ENCODE measurements at regions not wholly inside any gene's neighbourhood (a gene's known extent, or its start where the extent isn't known, plus 50 kb on each side); places are given as distances from the start of the nearest gene placed in this dataset.
A peak's percentile ranks its signal among the peaks of the same experiment; 100 is the strongest.

GRCh38 chr3:76943058-76943457 is 96.8 kb upstream of the ROBO2 start:
- ChIA-PET POLR2A (ENCODE audit: unreplicated experiment) (no interaction called here), CTCF (no interaction called here)
- Histone ChIP-seq H3F3A (ENCODE audit: low read length, unreplicated experiment) (no peaks in the 10 kb centered on the region), H3K9me2 (replicated peaks; ENCODE audit: low read length) (no peaks in the 10 kb centered on the region), H3K36me3 (ENCODE audit: low read depth, low read length) (no peaks in the 10 kb centered on the region), H2AFZ (ENCODE audit: low read length) (no peak overlapping the region), H3K27me3 (ENCODE audit: low read length) (peaks cover 51% of the 10 kb centered on the region), H3K79me2 (ENCODE audit: low read length) (no peaks in the 10 kb centered on the region), H4K20me1 (ENCODE audit: low read length) (no peaks in the 10 kb centered on the region), H3K4me2 (ENCODE audit: low read length) (no peak overlapping the region), H3K9ac (ENCODE audit: low read length) (no peak overlapping the region), H3K27ac (ENCODE audit: low read length) (no peak overlapping the region), H3K4me3 (ENCODE audit: low read length) (no peak overlapping the region), H3K4me1 (ENCODE audit: insufficient read depth, low read length) (no peaks in the 10 kb centered on the region), H3K9me3 (ENCODE audit: low read length) (no peaks in the 10 kb centered on the region)
- DNase-seq (no peak), ATAC-seq (no peak)
- intact Hi-C loops (cut with micrococcal nuclease) = no loop called here
- no peak for TF ChIP-seq EZH2phosphoT487 (IDR thresholded peaks at IDR 0.05; ENCODE audit: borderline replicate concordance, low read length)
- TF ChIP-seq EZH2 (IDR thresholded peaks at IDR 0.05; ENCODE audit: low read length, unreplicated experiment) = no peak
- BruUV-seq (replicated peaks) = no TSS peak

- H3K9ac ChIP-seq (ENCODE audit: low read length) = no peak overlapping the region
- POLR2A ChIA-PET (ENCODE audit: unreplicated experiment) = no interaction called here
- no peak overlapping the region for H3K27ac ChIP-seq (ENCODE audit: low read length)
- no peaks in the 10 kb centered on the region for H3K9me2 ChIP-seq (replicated peaks; ENCODE audit: low read length)
- H3K36me3 ChIP-seq (ENCODE audit: low read depth, low read length) = no peaks in the 10 kb centered on the region
- CTCF ChIA-PET = no interaction called here
- no peaks in the 10 kb centered on the region for H3K9me3 ChIP-seq (ENCODE audit: low read length)
- DNase-seq (peak; percentile 29), ATAC-seq (peak; percentile 43; the same call in 1 of the 2 replicates)
- no peaks in the 10 kb centered on the region for H4K20me1 ChIP-seq (ENCODE audit: low read length)
- H3K79me2 ChIP-seq (ENCODE audit: low read length) = no peaks in the 10 kb centered on the region
- TF ChIP-seq, protein P1, sequence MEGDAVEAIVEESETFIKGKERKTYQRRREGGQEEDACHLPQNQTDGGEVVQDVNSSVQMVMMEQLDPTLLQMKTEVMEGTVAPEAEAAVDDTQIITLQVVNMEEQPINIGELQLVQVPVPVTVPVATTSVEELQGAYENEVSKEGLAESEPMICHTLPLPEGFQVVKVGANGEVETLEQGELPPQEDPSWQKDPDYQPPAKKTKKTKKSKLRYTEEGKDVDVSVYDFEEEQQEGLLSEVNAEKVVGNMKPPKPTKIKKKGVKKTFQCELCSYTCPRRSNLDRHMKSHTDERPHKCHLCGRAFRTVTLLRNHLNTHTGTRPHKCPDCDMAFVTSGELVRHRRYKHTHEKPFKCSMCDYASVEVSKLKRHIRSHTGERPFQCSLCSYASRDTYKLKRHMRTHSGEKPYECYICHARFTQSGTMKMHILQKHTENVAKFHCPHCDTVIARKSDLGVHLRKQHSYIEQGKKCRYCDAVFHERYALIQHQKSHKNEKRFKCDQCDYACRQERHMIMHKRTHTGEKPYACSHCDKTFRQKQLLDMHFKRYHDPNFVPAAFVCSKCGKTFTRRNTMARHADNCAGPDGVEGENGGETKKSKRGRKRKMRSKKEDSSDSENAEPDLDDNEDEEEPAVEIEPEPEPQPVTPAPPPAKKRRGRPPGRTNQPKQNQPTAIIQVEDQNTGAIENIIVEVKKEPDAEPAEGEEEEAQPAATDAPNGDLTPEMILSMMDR (conservative IDR thresholded peaks at IDR 0.05; ENCODE audit: low read depth, low read length) = no peak
- TF ChIP-seq EZH2phosphoT487 (IDR thresholded peaks at IDR 0.05; ENCODE audit: borderline replicate concordance, low read length) = no peak
- no peak for TF ChIP-seq EZH2 (IDR thresholded peaks at IDR 0.05; ENCODE audit: low read length, unreplicated experiment)
- BruUV-seq (replicated peaks) = no TSS peak
- no peaks in the 10 kb centered on the region for H3F3A ChIP-seq (ENCODE audit: low read length, unreplicated experiment)
- H3K27me3 ChIP-seq (ENCODE audit: low read length) = peaks cover 48% of the 10 kb centered on the region
- no peak overlapping the region for H3K4me3 ChIP-seq (ENCODE audit: low read length)
- intact Hi-C loops (cut with micrococcal nuclease) = no loop called here
- H3K4me1 ChIP-seq (ENCODE audit: insufficient read depth, low read length) = no peaks in the 10 kb centered on the region
- no peak overlapping the region for H2AFZ ChIP-seq (ENCODE audit: low read length)
- H3K4me2 ChIP-seq (ENCODE audit: low read length) = no peak overlapping the region
Observed at GRCh38 chr3:76943671-76944070, 96.2 kb upstream of the ROBO2 start.

GRCh38 chr3:76949033-76949432 is 90.9 kb upstream of the ROBO2 start:
- no peaks in the 10 kb centered on the region for H3F3A ChIP-seq (ENCODE audit: low read length, unreplicated experiment)
- H3K36me3 ChIP-seq (ENCODE audit: low read depth, low read length) = no peaks in the 10 kb centered on the region
- H3K4me1 ChIP-seq (ENCODE audit: insufficient read depth, low read length) = no peaks in the 10 kb centered on the region
- no peaks in the 10 kb centered on the region for H3K9me3 ChIP-seq (ENCODE audit: low read length)
- ATAC-seq (no peak), DNase-seq (no peak)
- H3K4me2 ChIP-seq (ENCODE audit: low read length) = no peak overlapping the region
- intact Hi-C loops (cut with micrococcal nuclease) = no loop called here
- no peak overlapping the region for H3K9ac ChIP-seq (ENCODE audit: low read length)
- no peak overlapping the region for H3K27ac ChIP-seq (ENCODE audit: low read length)
- no peak overlapping the region for H3K4me3 ChIP-seq (ENCODE audit: low read length)
- no peaks in the 10 kb centered on the region for H3K9me2 ChIP-seq (replicated peaks; ENCODE audit: low read length)
- H2AFZ ChIP-seq (ENCODE audit: low read length) = no peak overlapping the region
- H3K27me3 ChIP-seq (ENCODE audit: low read length) = peaks cover 58% of the 10 kb centered on the region
- no peak for TF ChIP-seq EZH2 (IDR thresholded peaks at IDR 0.05; ENCODE audit: low read length, unreplicated experiment)
- no peak for TF ChIP-seq EZH2phosphoT487 (IDR thresholded peaks at IDR 0.05; ENCODE audit: borderline replicate concordance, low read length)
- TF ChIP-seq, protein P1 (conservative IDR thresholded peaks at IDR 0.05; ENCODE audit: low read depth, low read length) = no peak
- POLR2A ChIA-PET (ENCODE audit: unreplicated experiment) = no interaction called here
- BruUV-seq (replicated peaks) = no TSS peak
- H4K20me1 ChIP-seq (ENCODE audit: low read length) = no peaks in the 10 kb centered on the region
- CTCF ChIA-PET = no interaction called here
- no peaks in the 10 kb centered on the region for H3K79me2 ChIP-seq (ENCODE audit: low read length)
